CD4-positive, alpha-beta T cell treated with Interleukin-6 for 4 hours (primary cell): ENCODE measurements at regions not wholly inside any gene's neighbourhood (a gene's known extent, or its start where the extent isn't known, plus 50 kb on each side); places are given as distances from the start of the nearest gene placed in this dataset.
"Not testable (repeated sequence)": the region's sequence is repeated elsewhere in the genome, so short reads cannot be mapped to it uniquely, and the experiment has no call there.

ENCODE experiments used
- DNase-seq: peaks from one replicate; pipeline ENCODE4 v3.0.0-alpha.2; 2020; ENCODE audit warnings: mixed read lengths

- not testable (repeated sequence) for DNase-seq
Observed at GRCh38 chr2:91422102-91422501, 2730.6 kb downstream of the RPIA start.

- not testable (repeated sequence) for DNase-seq
Observed at GRCh38 chr2:91427148-91427547, 2735.7 kb downstream of the RPIA start.

- not testable (repeated sequence) for DNase-seq
Observed at GRCh38 chr2:91441932-91442245, 2750.4 kb downstream of the RPIA start.

GRCh38 chr2:91442246-91442905 is 2750.9 kb downstream of the RPIA start:
- DNase-seq, result peak; percentile 8

GRCh38 chr2:91442906-91443729 is 2751.6 kb downstream of the RPIA start:
- DNase-seq, result peak; percentile 3

- not testable (repeated sequence) for DNase-seq
Observed at GRCh38 chr2:91443730-91444115, 2752.2 kb downstream of the RPIA start.

GRCh38 chr2:91445705-91446104 is 2754.2 kb downstream of the RPIA start:
- DNase-seq, result not testable (repeated sequence)

- not testable (repeated sequence) for DNase-seq
Observed at GRCh38 chr2:91446489-91446888, 2755.0 kb downstream of the RPIA start.

GRCh38 chr2:91446915-91447314 is 2755.4 kb downstream of the RPIA start:
- DNase-seq, result not testable (repeated sequence)

- not testable (repeated sequence) for DNase-seq
Observed at GRCh38 chr2:91447508-91447907, 2756.0 kb downstream of the RPIA start.

- not testable (repeated sequence) for DNase-seq
Observed at GRCh38 chr2:91462292-91462691, 2770.8 kb downstream of the RPIA start.

GRCh38 chr2:91463007-91463406 is 2771.5 kb downstream of the RPIA start:
- not testable (repeated sequence) for DNase-seq

GRCh38 chr2:91466780-91467363 is 2775.4 kb downstream of the RPIA start:
- not testable (repeated sequence) for DNase-seq

GRCh38 chr2:91476244-91476935 is 2784.9 kb downstream of the RPIA start:
- DNase-seq, result not testable (repeated sequence)

- not testable (repeated sequence) for DNase-seq
Observed at GRCh38 chr2:91476936-91477246, 2785.4 kb downstream of the RPIA start.

- peak; percentile 3 for DNase-seq
Observed at GRCh38 chr2:91477291-91477690, 2785.8 kb downstream of the RPIA start.

- DNase-seq, result peak; percentile 26
Observed at GRCh38 chr2:91477731-91478672, 2786.5 kb downstream of the RPIA start.

GRCh38 chr2:91478851-91479718 is 2787.6 kb downstream of the RPIA start:
- DNase-seq, result peak; percentile 22

GRCh38 chr2:91485226-91485625 is 2793.8 kb downstream of the RPIA start:
- not testable (repeated sequence) for DNase-seq

- not testable (repeated sequence) for DNase-seq
Observed at GRCh38 chr2:91497129-91498064, 2805.9 kb downstream of the RPIA start.
